CD1c-positive myeloid dendritic cell (primary cell): ENCODE measurements at regions not wholly inside any gene's neighbourhood (a gene's known extent, or its start where the extent isn't known, plus 50 kb on each side); places are given as distances from the start of the nearest gene placed in this dataset.

Experiments
- DNase-seq: peaks from one replicate; pipeline ENCODE4 v3.0.0-alpha.2; 2016; ENCODE audit errors: extremely low spot score

GRCh38 chr5:133797167-133797566, 171.3 kb downstream of the C5orf15 start:
- DNase-seq, result no peak

GRCh38 chr5:133796186-133796585, 172.2 kb downstream of the C5orf15 start:
- DNase-seq, result no peak

GRCh38 chr5:133794771-133795415, 173.5 kb downstream of the C5orf15 start:
- DNase-seq, result no peak

- DNase-seq, result no peak
Measured at GRCh38 chr5:133793756-133794465, 174.5 kb downstream of the C5orf15 start.

- no peak for DNase-seq
Measured at GRCh38 chr5:133792655-133793054, 175.8 kb downstream of the C5orf15 start.

GRCh38 chr5:133792024-133792423, 176.4 kb downstream of the C5orf15 start:
- no peak for DNase-seq

- no peak for DNase-seq
Measured at GRCh38 chr5:133790898-133791297, 177.5 kb downstream of the C5orf15 start.

GRCh38 chr5:133789428-133789827, 177.1 kb upstream of the FSTL4 start:
- DNase-seq, result no peak

- DNase-seq, result no peak
Measured at GRCh38 chr5:133788121-133788520, 175.8 kb upstream of the FSTL4 start.

- DNase-seq, result no peak
Measured at GRCh38 chr5:133786420-133786819, 174.1 kb upstream of the FSTL4 start.

- no peak for DNase-seq
Measured at GRCh38 chr5:133785182-133785581, 172.8 kb upstream of the FSTL4 start.

GRCh38 chr5:133783481-133783880, 171.1 kb upstream of the FSTL4 start:
- DNase-seq, result no peak

GRCh38 chr5:133782736-133783135, 170.4 kb upstream of the FSTL4 start:
- no peak for DNase-seq

- DNase-seq, result no peak
Measured at GRCh38 chr5:133781436-133782225, 169.3 kb upstream of the FSTL4 start.

GRCh38 chr5:133780619-133781280, 168.4 kb upstream of the FSTL4 start:
- DNase-seq, result no peak

- no peak for DNase-seq
Measured at GRCh38 chr5:133779828-133780475, 167.6 kb upstream of the FSTL4 start.

- no peak for DNase-seq
Measured at GRCh38 chr5:133778636-133779035, 166.3 kb upstream of the FSTL4 start.

- no peak for DNase-seq
Measured at GRCh38 chr5:133777951-133778350, 165.6 kb upstream of the FSTL4 start.

- DNase-seq, result no peak
Measured at GRCh38 chr5:133775584-133776304, 163.4 kb upstream of the FSTL4 start.

GRCh38 chr5:133773247-133774202, 161.2 kb upstream of the FSTL4 start:
- DNase-seq, result no peak
